HUES6 (cell line): ENCODE measurements at regions not wholly inside any gene's neighbourhood (a gene's known extent, or its start where the extent isn't known, plus 50 kb on each side); places are given as distances from the start of the nearest gene placed in this dataset.

Experiments
- H3K27ac ChIP-seq: 2 replicates; pipeline ENCODE4 v1.7.0; 2013; ENCODE audit warnings: low read depth, mild to moderate bottlenecking, low read length, inconsistent platforms
- H3K27me3 ChIP-seq: 2 replicates; pipeline ENCODE4 v1.6.1; 2013; ENCODE audit warnings: low read length; ENCODE audit not compliant: control insufficient read depth, insufficient read depth
- H3K36me3 ChIP-seq: 2 replicates; pipeline ENCODE4 v1.6.1; 2013; ENCODE audit warnings: low read length; ENCODE audit not compliant: control insufficient read depth, insufficient read depth
- H3K4me1 ChIP-seq: 2 replicates; pipeline ENCODE4 v1.6.1; 2013; ENCODE audit warnings: low read length; ENCODE audit not compliant: control insufficient read depth, insufficient read depth
- H3K4me3 ChIP-seq: 2 replicates; pipeline ENCODE4 v1.5.1; 2013; ENCODE audit warnings: low read depth, low read length
- H3K9ac ChIP-seq: one replicate; pipeline ENCODE4 v1.6.1; 2013; ENCODE audit warnings: mild to moderate bottlenecking, low read length
- H3K9me3 ChIP-seq: 2 replicates; pipeline ENCODE4 v1.6.1; 2013; ENCODE audit warnings: low read depth, low read length; ENCODE audit not compliant: control insufficient read depth, insufficient read depth

DNA sequence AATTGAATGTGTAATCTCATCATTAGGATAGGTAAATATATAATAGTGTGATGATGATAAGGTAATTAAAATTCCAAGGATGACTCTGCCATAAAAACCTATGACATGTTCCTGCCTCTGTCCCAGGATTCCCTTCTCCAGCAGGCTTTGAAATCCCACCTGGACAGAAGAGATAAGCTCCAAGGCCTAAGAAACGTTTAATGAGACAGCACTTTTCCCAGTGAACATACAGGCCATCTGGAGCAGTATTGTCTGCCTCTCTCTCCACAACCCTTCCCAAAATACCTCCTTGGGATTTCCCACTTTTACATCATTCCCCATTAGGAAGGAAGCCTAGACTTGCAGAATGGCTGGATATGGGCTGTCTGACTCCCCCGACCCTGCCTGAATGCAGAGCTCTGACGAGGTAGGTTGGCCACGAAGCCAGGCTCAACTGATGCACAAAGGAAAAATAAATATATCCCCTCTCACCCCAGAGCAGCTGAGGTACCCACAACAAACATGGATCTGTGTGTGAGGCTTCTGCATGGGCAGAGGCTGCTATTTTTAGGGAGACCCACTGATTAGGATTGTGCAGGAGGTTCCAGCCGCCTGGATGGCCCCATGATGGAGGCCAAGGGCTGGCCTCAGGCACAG is 71.0 kb downstream of the TMPRSS5 start:
- H3K4me1 ChIP-seq, result peaks cover 4% of the 10 kb centered on the region; the same call in 1 of the 2 replicates
- H3K27ac ChIP-seq, result no peak overlapping the region

DNA sequence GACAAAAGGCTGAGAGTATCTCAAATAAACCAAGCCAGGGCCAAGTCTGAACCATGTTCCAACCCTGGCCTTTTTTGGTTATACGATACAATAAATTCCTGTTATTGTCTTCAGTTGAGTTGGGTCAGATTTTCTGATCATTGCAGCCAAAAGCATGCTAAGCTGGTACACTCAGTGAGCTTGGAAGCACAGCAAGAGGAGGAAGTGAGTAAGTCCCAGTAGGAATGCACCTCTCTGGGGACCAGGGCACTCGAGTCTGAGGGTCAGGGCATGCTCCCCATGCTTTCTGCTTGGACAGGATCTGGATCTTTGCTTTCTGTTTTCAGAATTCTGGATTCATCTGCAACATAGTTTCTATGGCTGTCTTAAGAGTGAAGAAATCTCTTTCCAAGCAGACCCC is 73.1 kb downstream of the TMPRSS5 start:
- Histone ChIP-seq H3K4me1 (peaks cover 21% of the 10 kb centered on the region), H3K36me3 (no peaks in the 10 kb centered on the region), H3K4me3 (no peak overlapping the region), H3K9ac (no peak overlapping the region), H3K27me3 (peaks cover 10% of the 10 kb centered on the region), H3K9me3 (0 out of 2 replicates have a peak, but pooled peaks cover 5% of the 10 kb centered on the region), H3K27ac (no peak overlapping the region)

More for the DNA sequence above, 71.0 kb downstream of the TMPRSS5 start:
- H3K4me3 ChIP-seq, result no peak overlapping the region
- no peaks in the 10 kb centered on the region for H3K36me3 ChIP-seq
- no peak overlapping the region for H3K9ac ChIP-seq
- 0 out of 2 replicates have a peak, but pooled peaks cover 5% of the 10 kb centered on the region for H3K9me3 ChIP-seq
- H3K27me3 ChIP-seq, result peaks cover 5% of the 10 kb centered on the region

DNA sequence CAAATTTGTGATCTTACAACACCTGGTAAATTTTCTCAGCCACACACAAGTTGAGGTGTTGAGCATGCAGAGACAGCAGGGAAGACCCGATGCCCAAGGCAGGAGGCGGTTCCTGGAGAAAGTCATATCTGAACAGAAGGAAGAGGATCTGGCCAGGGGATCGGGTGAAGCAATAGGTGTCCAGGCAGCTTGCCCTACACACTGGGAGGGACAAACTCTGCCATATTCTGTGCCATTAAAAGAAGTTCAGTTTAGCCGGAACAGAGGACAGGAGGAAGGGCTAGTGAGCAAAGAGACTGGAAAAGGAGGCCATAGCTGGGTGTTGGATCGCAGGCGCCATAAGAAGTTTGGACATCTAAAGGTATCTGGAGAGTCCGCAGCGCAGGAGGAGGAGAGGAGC is 76.5 kb downstream of the TMPRSS5 start:
- Histone ChIP-seq H3K27me3 (peaks cover 17% of the 10 kb centered on the region), H3K27ac (no peak overlapping the region), H3K4me3 (no peak overlapping the region; the same call in 1 of the 2 replicates), H3K4me1 (peaks cover 21% of the 10 kb centered on the region), H3K9me3 (no peaks in the 10 kb centered on the region), H3K9ac (no peak overlapping the region), H3K36me3 (no peaks in the 10 kb centered on the region)

DNA sequence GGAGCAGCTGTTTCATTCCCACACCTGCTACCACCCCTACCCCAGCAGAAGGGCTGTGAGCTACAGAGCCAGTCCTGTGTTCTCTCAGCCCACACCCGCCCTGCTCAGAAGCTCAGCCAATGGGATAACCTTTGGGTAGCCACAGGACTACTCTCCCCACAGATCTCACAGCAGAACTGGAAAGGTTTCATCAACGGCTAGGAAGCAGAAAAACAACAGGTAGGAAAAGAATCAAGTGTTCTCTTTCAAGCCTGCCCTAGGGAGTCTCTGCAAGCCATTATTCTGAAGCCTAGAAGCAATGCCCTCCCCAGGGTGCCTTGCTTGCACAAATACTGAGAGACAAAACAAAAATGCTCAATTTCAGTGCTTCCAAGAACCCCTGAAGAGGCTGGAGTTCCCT is 77.2 kb downstream of the TMPRSS5 start:
- Histone ChIP-seq H3K36me3 (no peaks in the 10 kb centered on the region), H3K9ac (no peak overlapping the region), H3K4me1 (peaks cover 21% of the 10 kb centered on the region), H3K4me3 (no peak overlapping the region), H3K27me3 (peaks cover 17% of the 10 kb centered on the region), H3K27ac (peak overlapping the region; percentile 12; the same call in 1 of the 2 replicates), H3K9me3 (no peaks in the 10 kb centered on the region)

DNA sequence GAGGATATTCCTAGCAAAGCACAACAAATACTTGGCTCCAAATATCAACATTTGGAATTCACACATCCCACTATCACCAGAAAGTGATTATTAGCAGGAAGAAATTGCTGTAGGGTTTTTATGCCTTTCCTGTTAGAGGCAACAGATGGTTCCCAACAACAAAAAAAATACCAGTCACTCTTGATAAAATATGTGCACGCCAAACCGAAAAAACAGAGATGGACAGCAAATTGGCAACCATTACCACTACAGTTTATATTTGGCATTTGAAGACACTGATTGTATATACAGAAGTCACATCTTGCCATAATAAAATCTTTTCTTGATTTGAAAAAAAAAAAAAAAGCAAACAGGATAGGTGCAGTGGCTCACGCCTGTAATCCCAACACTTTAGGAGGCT is 78.2 kb downstream of the TMPRSS5 start:
- no peak overlapping the region for H3K4me3 ChIP-seq
- H3K4me1 ChIP-seq, result peaks cover 21% of the 10 kb centered on the region
- no peaks in the 10 kb centered on the region for H3K9me3 ChIP-seq
- no peaks in the 10 kb centered on the region for H3K36me3 ChIP-seq
- H3K9ac ChIP-seq, result no peak overlapping the region
- H3K27ac ChIP-seq, result no peak overlapping the region
- peaks cover 17% of the 10 kb centered on the region for H3K27me3 ChIP-seq

DNA sequence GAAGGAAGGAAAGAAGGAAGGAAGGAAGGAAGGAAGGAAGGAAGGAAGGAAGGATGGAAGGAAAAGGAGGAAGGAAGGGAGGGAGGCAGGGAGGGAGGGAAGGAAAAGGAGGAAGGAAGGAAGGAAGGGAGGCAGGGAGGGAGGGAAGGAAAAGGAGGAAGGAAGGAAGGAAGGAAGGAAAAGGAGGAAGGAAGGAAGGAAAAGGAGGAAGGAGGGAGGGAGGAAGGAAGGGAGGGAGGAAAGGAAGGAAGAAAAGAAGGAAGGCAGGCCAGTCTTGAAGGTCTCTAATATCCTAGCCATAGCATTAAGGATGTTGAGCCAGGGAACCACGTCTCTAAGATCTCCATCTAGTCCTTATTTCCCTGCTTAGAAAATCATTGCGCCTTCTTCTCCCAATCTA is 78.8 kb downstream of the TMPRSS5 start:
- Histone ChIP-seq H3K27me3 (peaks cover 17% of the 10 kb centered on the region), H3K27ac (no peak overlapping the region), H3K9me3 (no peaks in the 10 kb centered on the region), H3K36me3 (no peaks in the 10 kb centered on the region), H3K9ac (no peak overlapping the region), H3K4me3 (no peak overlapping the region), H3K4me1 (peaks cover 21% of the 10 kb centered on the region)

DNA sequence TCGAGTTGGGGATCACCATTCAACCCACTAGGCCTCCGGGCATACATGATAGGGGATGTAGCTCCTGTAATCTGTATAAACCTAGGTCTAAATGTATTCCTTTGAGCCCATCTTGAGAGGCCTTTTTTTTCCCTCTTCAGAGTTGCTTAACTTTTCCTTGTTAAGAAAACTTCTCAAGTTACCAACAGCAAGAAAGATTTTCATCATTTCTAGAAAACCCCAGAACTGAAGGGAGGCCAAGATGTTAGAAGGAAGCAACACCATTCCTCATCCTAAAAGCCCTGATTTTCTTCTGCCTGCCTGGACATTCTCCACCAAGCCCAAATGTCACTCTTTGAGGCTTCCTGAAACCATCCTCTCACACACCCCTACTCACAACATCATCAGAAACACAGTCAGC is 79.4 kb downstream of the TMPRSS5 start:
- Histone ChIP-seq H3K4me1 (peaks cover 21% of the 10 kb centered on the region), H3K4me3 (no peak overlapping the region), H3K36me3 (no peaks in the 10 kb centered on the region)

DNA sequence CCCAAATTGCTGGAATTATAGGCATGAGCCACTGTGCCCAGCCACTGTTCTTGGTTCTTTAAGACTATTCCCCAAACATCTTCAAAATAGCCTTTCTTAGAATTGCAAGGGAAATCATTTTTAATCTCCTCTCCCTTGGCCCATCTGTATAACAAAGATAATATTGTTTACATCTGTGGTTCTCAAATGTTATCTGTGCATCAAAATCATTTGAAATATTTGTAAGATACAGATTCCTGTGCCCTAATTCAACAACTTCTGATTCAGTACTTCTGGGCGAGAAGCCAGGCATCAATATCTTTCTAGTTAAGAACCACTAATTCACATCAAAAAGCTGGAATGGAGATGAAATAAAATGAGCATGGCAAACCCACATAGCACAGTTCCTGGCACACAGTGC is 83.0 kb downstream of the TMPRSS5 start:
- peaks cover 5% of the 10 kb centered on the region; the same call in 1 of the 2 replicates for H3K9me3 ChIP-seq
- no peak overlapping the region for H3K4me3 ChIP-seq
- H3K27ac ChIP-seq, result no peak overlapping the region
- peaks cover 7% of the 10 kb centered on the region; the same call in 1 of the 2 replicates for H3K27me3 ChIP-seq
- no peaks in the 10 kb centered on the region for H3K4me1 ChIP-seq
- H3K36me3 ChIP-seq, result no peaks in the 10 kb centered on the region
- no peak overlapping the region for H3K9ac ChIP-seq

More for the DNA sequence above, 79.4 kb downstream of the TMPRSS5 start:
- Histone ChIP-seq H3K27me3 (peaks cover 17% of the 10 kb centered on the region), H3K27ac (no peak overlapping the region), H3K9me3 (no peaks in the 10 kb centered on the region), H3K9ac (no peak overlapping the region)

DNA sequence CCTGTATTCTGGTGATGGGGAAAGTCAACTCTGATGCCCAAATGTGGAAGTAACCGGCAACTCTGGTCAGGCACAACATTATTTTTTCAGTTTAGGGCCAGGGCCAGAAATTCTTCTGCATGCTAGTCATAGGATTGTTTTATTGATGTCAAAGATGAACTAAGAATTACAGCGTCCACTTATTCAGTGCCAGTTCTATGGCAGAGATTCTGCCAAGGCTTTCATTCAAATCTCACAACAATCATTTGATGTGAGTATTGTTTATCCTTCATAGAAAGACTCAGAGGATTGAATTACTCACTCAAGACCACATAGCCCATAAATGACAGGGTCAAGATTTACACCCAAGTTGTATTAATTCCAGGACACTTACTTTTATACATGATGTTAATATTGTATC is 87.7 kb downstream of the TMPRSS5 start:
- no peak overlapping the region for H3K4me3 ChIP-seq
- H3K27me3 ChIP-seq, result no peaks in the 10 kb centered on the region
- peaks cover 5% of the 10 kb centered on the region; the same call in 1 of the 2 replicates for H3K9me3 ChIP-seq
- H3K4me1 ChIP-seq, result no peaks in the 10 kb centered on the region
- no peak overlapping the region for H3K27ac ChIP-seq
- H3K36me3 ChIP-seq, result no peaks in the 10 kb centered on the region
- H3K9ac ChIP-seq, result no peak overlapping the region

DNA sequence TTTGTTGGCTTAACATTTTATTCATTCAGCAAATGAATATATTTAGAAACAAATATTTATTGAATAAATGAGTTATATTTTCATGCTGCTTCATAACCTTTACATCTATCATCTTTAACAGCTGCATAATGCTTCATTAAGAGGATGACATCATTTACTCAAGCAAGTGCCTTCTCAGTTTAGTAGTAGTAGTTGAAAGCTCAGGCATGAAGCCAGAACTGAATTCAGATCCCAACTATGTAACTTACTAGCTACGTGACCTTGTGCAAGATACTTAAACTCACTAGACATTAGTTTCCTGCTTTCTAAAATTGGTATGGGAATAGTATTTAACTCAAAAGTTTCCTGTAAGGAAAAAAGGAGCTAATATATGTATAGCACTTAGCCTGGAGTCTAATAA is 90.3 kb downstream of the TMPRSS5 start:
- Histone ChIP-seq H3K9ac (no peak overlapping the region), H3K36me3 (no peaks in the 10 kb centered on the region), H3K4me3 (no peak overlapping the region), H3K27me3 (no peaks in the 10 kb centered on the region), H3K9me3 (peaks cover under 1% of the 10 kb centered on the region; the same call in 1 of the 2 replicates), H3K27ac (no peak overlapping the region), H3K4me1 (no peaks in the 10 kb centered on the region)

DNA sequence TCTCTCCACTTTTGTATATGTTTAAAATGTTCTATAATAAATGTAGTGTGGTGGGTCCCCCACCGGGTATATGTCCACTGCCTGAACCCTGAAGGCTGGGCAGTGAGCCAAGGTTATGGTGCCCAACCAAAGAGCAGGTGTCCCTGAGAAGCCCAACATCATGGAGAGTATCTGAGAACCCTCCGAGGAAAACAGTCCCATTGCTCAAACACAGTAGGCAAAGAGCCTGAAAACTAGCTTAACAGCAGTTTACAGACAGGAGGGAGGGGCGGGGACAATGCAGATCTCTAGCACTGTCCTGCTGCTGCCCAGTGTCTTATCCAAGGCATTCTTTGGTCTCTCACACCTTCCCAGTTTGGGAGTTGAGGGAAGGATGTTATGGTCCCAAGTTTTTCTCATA is 91.0 kb downstream of the TMPRSS5 start:
- no peaks in the 10 kb centered on the region for H3K4me1 ChIP-seq
- no peak overlapping the region for H3K4me3 ChIP-seq
- no peaks in the 10 kb centered on the region for H3K27me3 ChIP-seq
- no peaks in the 10 kb centered on the region for H3K9me3 ChIP-seq
- no peaks in the 10 kb centered on the region for H3K36me3 ChIP-seq
- H3K9ac ChIP-seq, result no peak overlapping the region
- H3K27ac ChIP-seq, result no peak overlapping the region
